Endothelial cell (in vitro differentiated cells): ENCODE measurements at regions not wholly inside any gene's neighbourhood (a gene's known extent, or its start where the extent isn't known, plus 50 kb on each side); places are given as distances from the start of the nearest gene placed in this dataset.

Source experiments
- DNase-seq: peaks from one replicate; pipeline ENCODE4 v3.0.0; 2021; ENCODE audit warnings: low spot score
- H3K27ac Mint-ChIP-seq: one replicate; pipeline ENCODE4 v1.8.0; 2021; ENCODE audit warnings: mixed read lengths, inconsistent platforms; ENCODE audit not compliant: unreplicated experiment
- H3K27me3 Mint-ChIP-seq: one replicate; pipeline ENCODE4 v1.8.0; 2021; ENCODE audit warnings: mild to moderate bottlenecking, moderate library complexity, mixed read lengths, inconsistent platforms; ENCODE audit not compliant: unreplicated experiment
- H3K36me3 Mint-ChIP-seq: one replicate; pipeline ENCODE4 v1.8.0; 2021; ENCODE audit warnings: mild to moderate bottlenecking, low read depth, mixed read lengths, inconsistent platforms; ENCODE audit not compliant: unreplicated experiment
- H3K4me1 Mint-ChIP-seq: one replicate; pipeline ENCODE4 v1.8.0; 2021; ENCODE audit warnings: mild to moderate bottlenecking, mixed read lengths, inconsistent platforms; ENCODE audit not compliant: unreplicated experiment
- H3K4me3 Mint-ChIP-seq: one replicate; pipeline ENCODE4 v1.8.0; 2021; ENCODE audit warnings: mild to moderate bottlenecking, mixed read lengths, inconsistent platforms; ENCODE audit not compliant: unreplicated experiment
- H3K9me3 Mint-ChIP-seq: one replicate; pipeline ENCODE4 v1.8.0; 2021; ENCODE audit warnings: mixed read lengths, inconsistent platforms; ENCODE audit not compliant: unreplicated experiment
- TF ChIP-seq, protein P1 (sequence below): fragments of 200-600 bp; sonication (generic); IDR thresholded peaks from one replicate; pipeline ENCODE4 v1.5.0; 2021; ENCODE audit warnings: antibody characterized with exemption; ENCODE audit not compliant: unreplicated experiment

DNA sequence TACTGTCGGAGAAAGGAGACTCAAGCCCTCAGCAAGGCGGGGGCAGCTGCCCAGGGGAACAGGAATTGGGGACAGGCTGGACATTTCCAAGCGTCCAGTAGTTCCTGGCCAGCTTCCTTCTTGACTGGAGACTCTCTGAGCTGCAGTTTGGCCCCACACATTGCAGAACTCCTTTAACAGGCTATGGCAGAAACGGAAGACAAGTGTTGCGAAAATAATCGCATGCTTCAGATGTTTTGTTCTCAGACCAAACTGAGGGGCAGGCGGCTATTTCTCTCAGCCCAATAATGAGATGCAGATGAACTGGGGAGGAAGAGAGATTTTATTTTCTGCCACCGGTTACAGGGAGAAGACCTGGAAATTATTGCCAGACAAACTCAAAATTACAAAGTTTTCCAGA is 88.0 kb upstream of the PFKP start:
- H3K36me3 Mint-ChIP-seq, result no peaks in the 10 kb centered on the region
- H3K9me3 Mint-ChIP-seq, result no peaks in the 10 kb centered on the region
- H3K4me3 Mint-ChIP-seq, result no peak overlapping the region

DNA sequence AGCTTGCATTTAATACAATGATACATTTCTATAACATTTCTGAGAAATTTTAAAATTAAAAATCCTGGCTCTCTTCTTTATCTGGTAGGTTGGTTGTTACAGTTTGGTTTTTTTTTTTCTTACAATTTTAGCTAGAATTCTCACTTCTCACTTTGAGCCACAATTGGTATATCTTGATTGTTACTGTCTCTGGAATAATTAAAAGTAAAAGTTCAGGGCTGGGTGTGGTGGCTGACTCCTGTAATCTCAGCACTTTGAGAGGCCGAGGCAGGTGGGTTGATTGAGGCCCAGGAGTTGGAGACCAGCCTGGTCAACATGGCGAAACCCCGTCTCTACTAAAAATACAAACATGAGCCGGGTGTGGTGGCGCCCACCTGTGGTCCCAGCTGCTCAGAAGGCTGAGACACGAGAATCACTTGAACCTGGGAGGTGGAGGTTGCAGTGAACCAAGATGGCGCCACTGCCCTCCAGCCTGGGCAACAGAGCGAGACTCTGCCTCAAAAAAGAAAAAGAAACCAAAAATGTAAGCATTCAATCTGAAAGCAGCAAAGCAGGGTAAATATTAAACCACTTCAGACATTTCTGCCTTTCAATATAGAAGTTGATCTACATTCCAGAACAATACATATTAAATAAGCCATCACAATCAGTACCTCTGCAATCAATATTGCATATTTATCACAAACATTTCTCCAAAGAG is 88.6 kb upstream of the PFKP start:
- DNase-seq, result no peak
- no peaks in the 10 kb centered on the region for H3K27me3 Mint-ChIP-seq
- no peak overlapping the region for H3K27ac Mint-ChIP-seq
- no peaks in the 10 kb centered on the region for H3K36me3 Mint-ChIP-seq
- peaks cover 6% of the 10 kb centered on the region for H3K4me1 Mint-ChIP-seq
- no peaks in the 10 kb centered on the region for H3K9me3 Mint-ChIP-seq
- TF ChIP-seq, protein P1, sequence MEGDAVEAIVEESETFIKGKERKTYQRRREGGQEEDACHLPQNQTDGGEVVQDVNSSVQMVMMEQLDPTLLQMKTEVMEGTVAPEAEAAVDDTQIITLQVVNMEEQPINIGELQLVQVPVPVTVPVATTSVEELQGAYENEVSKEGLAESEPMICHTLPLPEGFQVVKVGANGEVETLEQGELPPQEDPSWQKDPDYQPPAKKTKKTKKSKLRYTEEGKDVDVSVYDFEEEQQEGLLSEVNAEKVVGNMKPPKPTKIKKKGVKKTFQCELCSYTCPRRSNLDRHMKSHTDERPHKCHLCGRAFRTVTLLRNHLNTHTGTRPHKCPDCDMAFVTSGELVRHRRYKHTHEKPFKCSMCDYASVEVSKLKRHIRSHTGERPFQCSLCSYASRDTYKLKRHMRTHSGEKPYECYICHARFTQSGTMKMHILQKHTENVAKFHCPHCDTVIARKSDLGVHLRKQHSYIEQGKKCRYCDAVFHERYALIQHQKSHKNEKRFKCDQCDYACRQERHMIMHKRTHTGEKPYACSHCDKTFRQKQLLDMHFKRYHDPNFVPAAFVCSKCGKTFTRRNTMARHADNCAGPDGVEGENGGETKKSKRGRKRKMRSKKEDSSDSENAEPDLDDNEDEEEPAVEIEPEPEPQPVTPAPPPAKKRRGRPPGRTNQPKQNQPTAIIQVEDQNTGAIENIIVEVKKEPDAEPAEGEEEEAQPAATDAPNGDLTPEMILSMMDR, result no peak
- no peak overlapping the region for H3K4me3 Mint-ChIP-seq

More for the DNA sequence above, 88.0 kb upstream of the PFKP start:
- H3K27me3 Mint-ChIP-seq, result no peaks in the 10 kb centered on the region
- peaks cover 6% of the 10 kb centered on the region for H3K4me1 Mint-ChIP-seq
- no peak for DNase-seq
- no peak overlapping the region for H3K27ac Mint-ChIP-seq
- TF ChIP-seq, protein P1, result no peak

DNA sequence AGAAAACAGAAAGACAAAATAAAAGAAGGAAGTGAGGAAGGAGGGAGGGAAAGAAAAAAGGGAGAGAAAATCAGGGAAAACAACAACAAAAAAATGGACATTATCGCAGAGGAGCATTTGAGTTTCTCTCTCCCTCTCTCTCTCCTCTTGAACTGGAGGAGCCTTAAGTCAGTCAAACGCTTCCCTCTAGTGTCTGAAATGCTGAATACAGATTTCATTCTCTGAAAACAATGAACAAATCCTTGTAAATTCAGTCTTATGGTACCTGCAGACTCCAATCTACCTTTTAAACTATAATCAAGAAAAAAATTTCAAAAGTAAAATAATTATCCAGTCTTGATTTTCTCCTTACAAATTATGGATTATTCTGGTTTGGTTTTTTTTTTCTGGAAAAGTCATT is 89.2 kb upstream of the PFKP start:
- H3K27me3 Mint-ChIP-seq, result no peaks in the 10 kb centered on the region
- TF ChIP-seq, protein P1, result no peak
- DNase-seq, result peak; percentile 19
- peaks cover 6% of the 10 kb centered on the region for H3K4me1 Mint-ChIP-seq
- no peaks in the 10 kb centered on the region for H3K9me3 Mint-ChIP-seq
- no peaks in the 10 kb centered on the region for H3K36me3 Mint-ChIP-seq
- no peak overlapping the region for H3K4me3 Mint-ChIP-seq
- no peak overlapping the region for H3K27ac Mint-ChIP-seq

DNA sequence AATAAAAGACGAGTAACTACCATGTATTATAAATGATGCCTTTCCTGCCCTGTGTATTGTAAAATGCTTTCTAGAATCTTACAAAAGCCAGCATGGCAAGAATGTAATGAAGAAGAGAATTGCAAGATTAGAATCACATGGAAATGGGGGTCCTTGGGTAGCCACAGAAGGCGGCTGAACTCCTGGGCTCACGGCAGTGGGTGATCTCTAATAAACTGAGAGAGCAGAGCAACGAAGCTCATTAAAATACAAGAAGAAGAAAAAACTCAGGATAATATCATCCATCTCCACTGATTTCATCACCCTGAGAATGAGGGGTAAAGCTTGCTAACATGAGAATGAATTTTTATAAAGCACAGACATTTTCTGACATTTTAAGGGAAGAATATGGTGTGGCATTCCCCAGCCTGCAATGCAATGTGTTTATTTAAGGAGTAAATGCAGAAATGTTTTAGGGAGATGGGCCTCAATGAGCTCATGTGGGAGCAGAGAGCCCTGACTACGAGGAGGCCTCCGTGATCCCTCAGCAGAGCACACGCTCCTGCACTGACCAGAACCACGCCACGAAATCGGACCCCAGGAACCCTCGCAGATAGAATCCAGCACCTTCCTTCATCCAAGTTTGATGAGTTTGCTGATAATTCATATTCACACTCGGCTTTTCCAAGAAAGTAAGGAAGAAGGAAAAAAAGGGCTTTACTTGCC is 92.7 kb upstream of the PFKP start:
- Mint-ChIP-seq H3K9me3 (no peaks in the 10 kb centered on the region), H3K4me3 (no peak overlapping the region), H3K36me3 (no peaks in the 10 kb centered on the region), H3K4me1 (peaks cover 4% of the 10 kb centered on the region), H3K27me3 (peaks cover 1% of the 10 kb centered on the region), H3K27ac (no peak overlapping the region)
- TF ChIP-seq, protein P1, result no peak
- no peak for DNase-seq

DNA sequence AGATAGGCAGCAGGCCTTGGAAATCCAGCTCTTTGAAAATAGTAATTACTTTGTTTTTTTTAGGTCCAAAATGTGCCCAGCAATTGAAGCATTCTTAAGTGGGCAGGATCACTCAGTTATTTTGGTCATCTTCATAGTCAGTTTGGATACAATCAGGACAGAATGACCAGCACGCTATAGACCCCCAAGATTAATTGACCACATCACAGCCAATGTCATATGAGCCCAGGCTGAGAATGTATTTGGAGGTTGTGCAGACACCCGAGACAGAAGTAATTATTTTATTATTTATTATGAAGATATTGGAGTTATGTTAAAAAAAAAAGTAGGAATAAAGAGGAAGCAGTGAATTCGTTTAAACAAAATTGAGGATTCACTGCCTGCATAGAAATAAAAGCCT is 93.3 kb upstream of the PFKP start:
- no peak overlapping the region for H3K27ac Mint-ChIP-seq
- TF ChIP-seq, protein P1, result no peak
- H3K4me1 Mint-ChIP-seq, result peaks cover 1% of the 10 kb centered on the region
- no peak overlapping the region for H3K4me3 Mint-ChIP-seq
- no peaks in the 10 kb centered on the region for H3K9me3 Mint-ChIP-seq
- no peak for DNase-seq
- peaks cover 1% of the 10 kb centered on the region for H3K27me3 Mint-ChIP-seq
- H3K36me3 Mint-ChIP-seq, result no peaks in the 10 kb centered on the region
